H1 (cell line): ENCODE measurements at regions not wholly inside any gene's neighbourhood (a gene's known extent, or its start where the extent isn't known, plus 50 kb on each side); places are given as distances from the start of the nearest gene placed in this dataset.

ENCODE experiments used
- CTCF ChIA-PET: fragments of 300-600 bp; sonication (Branson Sonifier 250); formaldehyde crosslinking; loops from one replicate; lab custom pipeline; 2021; ENCODE audit not compliant: partially characterized antibody; lab: Charles Lee
- POLR2A ChIA-PET: fragments of 300-600 bp; sonication (Branson Sonifier 250); formaldehyde crosslinking; loops from one replicate; lab custom pipeline; 2021; ENCODE audit warnings: inconsistent platforms; ENCODE audit not compliant: partially characterized antibody; lab: Charles Lee
- DNase-seq, 2 experiments: peaks; one replicate each; pipeline versions ENCODE4 v3.0.0 to v3.0.0-alpha.2; 2010 to 2022; ENCODE audit warnings: low spot score in 2 of 2, low read depth in 1 of 2, mixed read lengths in 1 of 2
- FAIRE-seq: peaks from 2 replicates; lab custom pipeline; 2011; peaks lifted over from hg19 to GRCh38; lab: Jason Lieb, UNC
- H2AFZ ChIP-seq: 2 replicates; pipeline ENCODE4 v1.8.1; 2012; ENCODE audit warnings: low read length, inconsistent platforms
- H2AK5ac ChIP-seq: 2 replicates; pipeline ENCODE4 v1.6.1; 2013; ENCODE audit warnings: low read depth, low read length
- H2BK120ac ChIP-seq: replicated peaks from 2 replicates; pipeline ENCODE3; 2013; ENCODE audit warnings: low read depth, low read length, inconsistent platforms
- H2BK12ac ChIP-seq: 2 replicates; pipeline ENCODE4 v1.6.1; 2013; ENCODE audit warnings: low read depth, low read length
- H2BK15ac ChIP-seq: 2 replicates; pipeline ENCODE4 v1.6.1; 2013; ENCODE audit warnings: low read length
- H2BK20ac ChIP-seq: 2 replicates; pipeline ENCODE4 v1.6.1; 2013; ENCODE audit warnings: low read length
- H2BK5ac ChIP-seq: 2 replicates; pipeline ENCODE4 v1.6.1; 2013; ENCODE audit warnings: low read depth, low read length
- H3K14ac ChIP-seq: 2 replicates; pipeline ENCODE4 v1.6.1; 2013; ENCODE audit warnings: inconsistent platforms; ENCODE audit not compliant: insufficient read length
- H3K18ac ChIP-seq: 2 replicates; pipeline ENCODE4 v1.6.1; 2013; ENCODE audit warnings: low read length; ENCODE audit errors: extremely low read depth
- H3K23ac ChIP-seq: 2 replicates; pipeline ENCODE4 v1.6.1; 2013; ENCODE audit warnings: inconsistent platforms; ENCODE audit not compliant: insufficient read length
- H3K23me2 ChIP-seq: 2 replicates; pipeline ENCODE4 v1.6.1; 2013; ENCODE audit warnings: low read depth, low read length
- H3K27ac ChIP-seq: 2 replicates; pipeline ENCODE4 v1.6.1; 2011; ENCODE audit warnings: low read depth, low read length, inconsistent platforms
- H3K27me3 ChIP-seq, 4 experiments: replicated peaks in 1 of 4; 1 replicate in 1 of 4; 2 replicates in 3 of 4; pipeline versions ENCODE4 v1.6.1 to v1.8.1; 2011 to 2013; ENCODE audit warnings: low read length in 3 of 4, mild to moderate bottlenecking in 3 of 4, inconsistent platforms in 2 of 4, mixed read lengths in 2 of 4, moderate library complexity in 1 of 4; ENCODE audit not compliant: control insufficient read depth in 3 of 4, insufficient read depth in 3 of 4; ENCODE audit errors: extremely low read depth in 1 of 4
- H3K36me3 ChIP-seq, 4 experiments: 2 replicates each; pipeline versions ENCODE4 v1.6.1 to v1.8.1; 2011 to 2013; ENCODE audit warnings: mild to moderate bottlenecking in 4 of 4, low read length in 3 of 4, moderate library complexity in 2 of 4, control low read depth in 1 of 4, inconsistent platforms in 1 of 4; ENCODE audit not compliant: insufficient read depth in 4 of 4, control insufficient read depth in 2 of 4
- H3K4ac ChIP-seq: replicated peaks from 2 replicates; pipeline ENCODE3; 2013; ENCODE audit warnings: low read length, low read depth, mixed read lengths, inconsistent platforms; ENCODE audit not compliant: insufficient read length
- H3K4me1 ChIP-seq, 4 experiments: replicated peaks in 1 of 4; 1 replicate in 1 of 4; 2 replicates in 3 of 4; pipeline versions ENCODE4 v1.6.1 to v1.8.1; 2011 to 2013; ENCODE audit warnings: low read length in 3 of 4, inconsistent platforms in 2 of 4, mixed read lengths in 1 of 4; ENCODE audit not compliant: insufficient read depth in 4 of 4, control insufficient read depth in 3 of 4
- H3K4me2 ChIP-seq, 2 experiments: 2 replicates each; pipeline versions ENCODE4 v1.6.1 to v1.8.1; 2011 to 2013; ENCODE audit warnings: low read depth in 2 of 2, low read length in 2 of 2, control low read depth in 1 of 2, inconsistent platforms in 1 of 2, mild to moderate bottlenecking in 1 of 2; ENCODE audit not compliant: insufficient read depth in 1 of 2
- H3K4me3 ChIP-seq, 4 experiments: fragments of 200-600, 300-600 bp in 1 of 4; sonication (generic), shearing (Covaris generic), sonication (Bioruptor Twin) in 1 of 4; 2 replicates each; pipeline versions ENCODE4 v1.5.1 to v1.8.1; 2011 to 2016; ENCODE audit warnings: low read length in 4 of 4, low read depth in 3 of 4, control low read depth in 2 of 4, inconsistent platforms in 2 of 4, mild to moderate bottlenecking in 2 of 4, mixed read lengths in 1 of 4, moderate library complexity in 1 of 4; ENCODE audit not compliant: insufficient read depth in 2 of 4; ENCODE audit errors: extremely low read depth in 1 of 4
- H3K56ac ChIP-seq: replicated peaks from 2 replicates; pipeline ENCODE3; 2013; ENCODE audit warnings: low read depth, mild to moderate bottlenecking, mixed read lengths, low read length, inconsistent platforms; ENCODE audit not compliant: insufficient read length
- H3K79me1 ChIP-seq: 2 replicates; pipeline ENCODE4 v1.6.1; 2013; ENCODE audit warnings: low read depth, low read length, control low read depth
- H3K79me2 ChIP-seq, 2 experiments: 2 replicates each; pipeline versions ENCODE4 v1.6.1 to v1.8.1; 2012 to 2013; ENCODE audit warnings: low read length in 2 of 2, mild to moderate bottlenecking in 2 of 2, inconsistent platforms in 1 of 2; ENCODE audit not compliant: insufficient read depth in 2 of 2, control insufficient read depth in 1 of 2
- H3K9ac ChIP-seq, 4 experiments: replicated peaks in 1 of 4; 1 replicate in 1 of 4; 2 replicates in 3 of 4; pipeline versions ENCODE4 v1.6.1 to v1.8.1; 2011 to 2013; ENCODE audit warnings: low read depth in 3 of 4, low read length in 3 of 4, control low read depth in 2 of 4, mild to moderate bottlenecking in 2 of 4, moderate library complexity in 2 of 4, inconsistent platforms in 1 of 4; ENCODE audit errors: extremely low read depth in 1 of 4
- H3K9me3 ChIP-seq, 2 experiments: 2 replicates each; pipeline versions ENCODE4 v1.6.1 to v1.8.1; 2012 to 2013; ENCODE audit warnings: mild to moderate bottlenecking in 2 of 2, moderate library complexity in 2 of 2, control low read depth in 1 of 2, inconsistent platforms in 1 of 2, low read depth in 1 of 2, low read length in 1 of 2, mixed read lengths in 1 of 2; ENCODE audit not compliant: insufficient read depth in 2 of 2
- H4K20me1 ChIP-seq, 2 experiments: replicated peaks in 1 of 2; 2 replicates each; pipeline versions ENCODE3 to v1.8.1; 2011 to 2013; ENCODE audit warnings: inconsistent platforms in 2 of 2, low read length in 2 of 2, mild to moderate bottlenecking in 1 of 2; ENCODE audit not compliant: insufficient read depth in 2 of 2, control insufficient read depth in 1 of 2
- H4K5ac ChIP-seq: 2 replicates; pipeline ENCODE4 v1.6.1; 2013; ENCODE audit warnings: low read length, low read depth, mixed read lengths, inconsistent platforms; ENCODE audit not compliant: insufficient read length
- H4K8ac ChIP-seq: 2 replicates; pipeline ENCODE4 v1.8.0; 2013; ENCODE audit warnings: mild to moderate bottlenecking, moderate library complexity, low read length, inconsistent platforms; ENCODE audit not compliant: insufficient read depth; ENCODE audit errors: extremely low read depth
- H4K91ac ChIP-seq: replicated peaks from 2 replicates; pipeline ENCODE3; 2013; ENCODE audit warnings: low read length, mixed read lengths, inconsistent platforms; ENCODE audit not compliant: insufficient read length
- ATF3 ChIP-seq: IDR thresholded peaks from 2 replicates; pipeline ENCODE4 v1.6.1; 2011; ENCODE audit warnings: low read depth, mild to moderate bottlenecking, low read length; ENCODE audit not compliant: insufficient read depth
- BACH1 ChIP-seq: IDR thresholded peaks from 2 replicates; pipeline ENCODE4 v1.6.1; 2012; ENCODE audit warnings: low read length, improper control_type of control experiment
- CBX8 ChIP-seq: fragments of 300-800, 300-1000 bp; sonication (generic); IDR thresholded peaks from 2 replicates; pipeline ENCODE4 v1.7.1; 2016; ENCODE audit warnings: low read depth, low read length, borderline replicate concordance
- EZH2 ChIP-seq: fragments of 200-600 bp; sonication (generic); IDR thresholded peaks from 2 replicates; pipeline ENCODE4 v1.7.1; 2012; ENCODE audit warnings: low read depth, mild to moderate bottlenecking, moderate library complexity, low read length, inconsistent platforms; ENCODE audit not compliant: severe bottlenecking
- FOSL1 ChIP-seq: IDR thresholded peaks from 2 replicates; pipeline ENCODE4 v1.6.1; 2011; ENCODE audit warnings: mild to moderate bottlenecking, low read depth, low read length, moderate library complexity; ENCODE audit not compliant: insufficient read depth
- KDM1A ChIP-seq: fragments of 200-600, 300-600 bp; sonication (generic); IDR thresholded peaks from 2 replicates; pipeline ENCODE4 v1.7.1; 2016; ENCODE audit warnings: mild to moderate bottlenecking, low read length, borderline replicate concordance
- POLR2A ChIP-seq, 2 experiments: IDR thresholded peaks; 1 replicate in 1 of 2; 2 replicates in 1 of 2; pipeline ENCODE4 v1.6.1; 2011; ENCODE audit warnings: low read depth in 2 of 2, low read length in 2 of 2, mild to moderate bottlenecking in 2 of 2; ENCODE audit errors: control extremely low read depth in 1 of 2
- RBBP5 ChIP-seq: IDR thresholded peaks from 2 replicates; pipeline ENCODE4 v1.7.1; 2012; ENCODE audit warnings: low read depth, mild to moderate bottlenecking, inconsistent platforms, low read length, moderate library complexity, borderline replicate concordance
- RNF2 ChIP-seq: fragments of 200-900, 300-1000 bp; sonication (generic); IDR thresholded peaks from 2 replicates; pipeline ENCODE4 v1.7.1; 2016; ENCODE audit warnings: borderline replicate concordance, low read depth, mild to moderate bottlenecking, antibody characterized with exemption, low read length; ENCODE audit not compliant: poor library complexity, severe bottlenecking; ENCODE audit errors: missing control alignments
- SIX5 ChIP-seq: IDR thresholded peaks from 2 replicates; pipeline ENCODE4 v1.6.1; 2011; ENCODE audit warnings: mild to moderate bottlenecking, low read depth, low read length
- SP1 ChIP-seq: IDR thresholded peaks from 2 replicates; pipeline ENCODE4 v1.6.1; 2011; ENCODE audit warnings: low read depth, low read length
- SP2 ChIP-seq: IDR thresholded peaks from 2 replicates; pipeline ENCODE4 v1.6.1; 2012; ENCODE audit warnings: mild to moderate bottlenecking, low read length, inconsistent platforms
- TBP ChIP-seq: IDR thresholded peaks from 2 replicates; pipeline ENCODE4 v1.6.1; 2011; ENCODE audit warnings: low read depth, low read length, improper control_type of control experiment
- WGBS, 2 experiments: shearing (Covaris generic) in 1 of 2; methylation state at CpG; one replicate each; pipeline versions ENCODE4 v1.1.6 to v1.1.7; 2013 to 2015; ENCODE audit warnings: low lambda C conversion rate in 2 of 2, mixed read lengths in 2 of 2, inconsistent platforms in 1 of 2, low coverage in 1 of 2, missing lambda C conversion rate in 1 of 2; ENCODE audit not compliant: insufficient replicate concordance in 2 of 2, insufficient coverage in 1 of 2, insufficient read length in 1 of 2; ENCODE audit errors: extremely low coverage in 1 of 2, missing lambda C conversion rate in 1 of 2; 5-methylcytosine and 5-hydroxymethylcytosine counted together

GRCh38 chr17:5955764-5956163 lies 114.4 kb upstream of the WSCD1 start:
- no peak overlapping the region for H3K4me3 ChIP-seq
- no peak overlapping the region for H3K14ac ChIP-seq
- no peak overlapping the region for H2AK5ac ChIP-seq
- ChIA-PET CTCF (interaction anchor here (0.6 to 0.9 kb wide), 3 partner anchors 17 to 159 kb away, joined by 3 to 4 read pairs (median 3); no protein-coding TSS in a partner anchor), POLR2A (no interaction called here)
- H3K27me3 ChIP-seq = no peaks in the 10 kb centered on the region
- no peak overlapping the region for H4K91ac ChIP-seq
- DNase-seq (no peak), FAIRE-seq (no peak)
- H3K36me3 ChIP-seq = no peaks in the 10 kb centered on the region
- H3K4me2 ChIP-seq = no peak overlapping the region
- no peaks in the 10 kb centered on the region for H3K23me2 ChIP-seq
- H2AFZ ChIP-seq = no peak overlapping the region
- H4K5ac ChIP-seq = no peak overlapping the region
- H3K79me2 ChIP-seq = no peaks in the 10 kb centered on the region
- H2BK20ac ChIP-seq = no peak overlapping the region
- H3K4ac ChIP-seq = no peak overlapping the region
- no peak overlapping the region for H3K9ac ChIP-seq
- H3K27ac ChIP-seq = no peak overlapping the region
- no peak overlapping the region for H3K23ac ChIP-seq
- no peak overlapping the region for H2BK120ac ChIP-seq
- H2BK15ac ChIP-seq = no peak overlapping the region
- no peaks in the 10 kb centered on the region for H4K20me1 ChIP-seq
- H3K18ac ChIP-seq = no peak overlapping the region
- peaks cover 11 to 15% of the 10 kb centered on the region in 2 experiments for H3K9me3 ChIP-seq
- WGBS, 2 experiments = 91% methylated on average over 2 of the region's 2 CpGs; no CpG with 5 or more reads in 1 of the 2 experiments
- no peaks in the 10 kb centered on the region for H3K79me1 ChIP-seq
- no peaks in the 10 kb centered on the region for H3K4me1 ChIP-seq
- H4K8ac ChIP-seq = no peak overlapping the region
- no peak overlapping the region for H2BK12ac ChIP-seq
- no peak overlapping the region for H3K56ac ChIP-seq
- H2BK5ac ChIP-seq = no peak overlapping the region
- TF ChIP-seq POLR2A (IDR thresholded peaks at IDR 0.05; ENCODE audit: control extremely low read depth in 1 of 2, low read depth in 2 of 2, low read length in 2 of 2) = no peak
- no peak for TF ChIP-seq EZH2
- no peak for TF ChIP-seq SIX5
- no peak for TF ChIP-seq CBX8
- TF ChIP-seq KDM1A = no peak
- no peak for TF ChIP-seq TBP
- no peak for TF ChIP-seq FOSL1
- no peak for TF ChIP-seq RBBP5
- TF ChIP-seq RNF2 = no peak
- TF ChIP-seq ATF3 = no peak
- TF ChIP-seq SP1 = no peak
- no peak for TF ChIP-seq BACH1
- no peak for TF ChIP-seq SP2
